HG02938 (cell line): ENCODE measurements at regions not wholly inside any gene's neighbourhood (a gene's known extent, or its start where the extent isn't known, plus 50 kb on each side); places are given as distances from the start of the nearest gene placed in this dataset.

Experiments used
- ATAC-seq: cut with Tn5 transposase; IDR thresholded peaks from one replicate; pipeline ENCODE4 v1.9.1; 2021; ENCODE audit warnings: mild to moderate bottlenecking, moderate library complexity; ENCODE audit not compliant: unreplicated experiment

DNA sequence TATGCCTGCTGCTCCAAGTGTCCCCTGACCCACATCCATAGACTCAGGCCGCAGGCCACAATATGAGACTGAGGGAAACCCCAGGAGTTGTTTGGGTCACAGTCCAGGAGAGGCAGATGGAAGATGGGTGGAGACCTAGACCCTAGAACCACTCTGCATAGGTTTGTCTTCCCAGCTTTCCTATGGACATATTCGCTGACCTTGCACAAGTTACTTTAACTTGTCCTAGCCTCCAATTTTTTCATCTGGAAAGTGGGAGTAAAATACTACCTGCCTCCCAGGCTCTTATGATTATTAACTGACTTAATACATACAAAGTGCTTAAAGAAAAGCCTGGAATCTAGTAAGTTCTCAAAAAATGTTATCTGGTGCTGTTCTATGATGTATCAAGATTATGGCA, 157.1 kb upstream of the IFNG-AS1 start:
- ATAC-seq, result no peak

DNA sequence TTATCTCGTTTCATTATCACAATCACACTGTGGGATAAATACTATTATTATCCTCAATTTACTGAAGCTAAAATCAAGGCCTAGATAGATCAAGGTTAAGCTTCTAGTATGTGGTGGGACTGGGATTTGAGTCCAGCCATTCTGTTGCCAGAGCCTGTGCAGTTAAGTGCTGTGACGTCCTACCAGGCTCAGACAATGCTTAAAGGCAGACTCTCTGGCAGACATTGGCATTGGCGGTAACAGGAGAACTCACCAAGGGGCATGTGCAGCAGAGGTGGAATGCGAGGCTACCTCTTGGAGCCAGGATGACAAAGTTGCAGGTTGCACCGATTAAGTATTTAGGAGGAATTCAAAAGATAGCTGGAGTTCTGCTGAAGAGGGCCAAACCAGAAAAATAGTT, 155.6 kb upstream of the IFNG-AS1 start:
- ATAC-seq, result no peak

DNA sequence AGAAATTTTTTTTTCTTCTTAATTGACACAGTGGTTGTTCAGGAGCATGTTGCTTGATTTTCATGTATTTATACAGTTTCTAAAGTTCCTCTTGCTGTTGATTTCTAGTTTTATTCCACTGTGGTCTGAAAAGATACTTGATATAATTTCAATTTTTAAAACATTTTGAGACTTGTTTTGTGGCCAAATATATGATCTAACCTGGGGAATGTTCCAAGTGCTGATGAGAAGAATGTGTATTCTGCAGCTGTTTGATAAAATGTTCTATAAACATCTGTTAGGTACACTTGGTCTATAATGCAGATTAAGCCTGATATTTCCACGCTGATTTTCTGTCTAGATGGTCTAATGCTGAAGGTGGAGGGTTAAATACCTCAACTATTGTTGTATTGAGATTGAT, 151.4 kb upstream of the IFNG-AS1 start:
- no peak for ATAC-seq

GRCh38 chr12:67842124-67842523, 147.1 kb upstream of the IFNG-AS1 start:
- no peak for ATAC-seq

- no peak for ATAC-seq
These were observed 146.0 kb upstream of the IFNG-AS1 start for GRCh38 chr12:67843257-67843656.

DNA sequence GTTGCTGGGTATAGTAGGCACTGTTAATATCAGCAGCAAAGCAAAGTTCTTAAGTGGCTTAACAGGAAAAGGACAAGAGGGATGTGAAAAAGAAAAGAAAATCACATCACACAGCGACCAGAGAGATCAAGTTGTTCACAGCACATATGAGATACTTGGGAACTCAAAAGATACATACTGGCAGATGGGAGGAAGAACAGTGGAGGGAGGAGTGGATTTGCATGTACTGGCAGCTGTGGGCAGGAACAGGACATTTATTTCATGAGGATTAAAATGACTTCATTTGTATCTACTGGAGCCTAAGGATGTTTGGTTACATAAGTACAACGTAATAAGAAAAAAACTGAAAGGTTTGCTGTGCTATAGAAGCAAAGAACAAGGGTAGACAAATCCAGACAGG, 136.5 kb upstream of the IFNG-AS1 start:
- ATAC-seq, result no peak

DNA sequence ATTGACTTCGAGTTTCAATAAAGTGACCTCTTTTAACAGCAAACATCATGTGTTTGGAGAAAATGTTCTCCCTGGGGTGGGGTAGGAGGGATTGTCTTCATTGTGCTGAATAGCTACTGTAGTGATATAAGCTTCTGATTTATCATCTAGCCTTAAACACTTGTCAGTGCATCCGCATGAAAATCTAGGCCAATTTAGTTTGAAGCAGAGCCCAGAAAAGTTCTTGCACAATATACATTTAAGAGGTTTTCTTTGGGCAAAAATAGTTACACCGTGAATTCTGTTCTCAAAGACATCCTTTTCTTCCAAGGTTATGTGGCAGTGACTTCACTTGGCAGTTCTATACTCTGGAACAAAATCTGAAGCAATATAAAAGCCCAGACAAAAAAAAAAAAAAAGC, 136.0 kb upstream of the IFNG-AS1 start:
- ATAC-seq, result no peak

- ATAC-seq, result no peak
These were observed 134.9 kb upstream of the IFNG-AS1 start for GRCh38 chr12:67854351-67854750.

DNA sequence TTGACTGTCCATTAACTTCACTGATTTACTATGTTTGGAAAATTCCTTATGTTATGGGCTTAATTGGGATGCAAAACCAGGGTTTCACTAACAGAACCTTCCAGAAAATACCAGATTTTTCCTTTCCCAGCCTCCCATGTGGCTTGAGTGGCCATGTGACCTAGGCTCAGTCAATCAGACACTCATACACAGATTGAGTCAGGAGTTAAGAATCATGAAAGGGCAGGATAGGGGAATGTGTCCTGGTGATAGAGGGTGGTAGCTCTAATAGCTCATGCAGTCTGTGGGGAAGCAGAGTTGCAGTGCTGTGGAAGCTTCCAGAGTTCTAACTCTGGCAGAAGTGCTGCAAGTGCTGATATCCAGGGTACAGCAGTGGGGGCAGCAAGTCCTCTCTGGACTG, 134.1 kb upstream of the IFNG-AS1 start:
- no peak for ATAC-seq

- ATAC-seq, result no peak
These were observed 118.0 kb upstream of the IFNG-AS1 start for GRCh38 chr12:67871231-67871630.

- no peak for ATAC-seq
These were observed 115.9 kb upstream of the IFNG-AS1 start for GRCh38 chr12:67873355-67873754.

- ATAC-seq, result no peak
These were observed 112.8 kb upstream of the IFNG-AS1 start for GRCh38 chr12:67876305-67876915.

DNA sequence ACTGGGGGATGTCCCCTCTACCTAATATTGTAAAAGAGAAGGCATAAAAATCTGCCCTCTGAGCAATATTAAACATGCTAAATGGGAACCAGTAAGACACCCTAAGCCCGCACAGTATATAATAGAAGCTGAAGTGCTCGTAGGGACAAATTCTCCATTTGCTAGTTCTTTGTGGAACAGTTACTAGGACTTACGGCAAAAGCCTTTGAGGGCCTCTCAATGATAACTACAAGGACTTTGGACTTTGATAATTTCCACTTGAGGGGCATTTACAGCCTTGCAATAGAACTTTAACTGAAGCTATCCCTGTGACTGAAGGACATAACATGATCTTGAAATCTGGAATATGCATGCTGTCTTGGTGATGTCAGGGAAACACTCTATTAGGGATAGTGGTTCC, 111.5 kb upstream of the IFNG-AS1 start:
- no peak for ATAC-seq

GRCh38 chr12:67879937-67880336, 109.3 kb upstream of the IFNG-AS1 start:
- no peak for ATAC-seq

DNA sequence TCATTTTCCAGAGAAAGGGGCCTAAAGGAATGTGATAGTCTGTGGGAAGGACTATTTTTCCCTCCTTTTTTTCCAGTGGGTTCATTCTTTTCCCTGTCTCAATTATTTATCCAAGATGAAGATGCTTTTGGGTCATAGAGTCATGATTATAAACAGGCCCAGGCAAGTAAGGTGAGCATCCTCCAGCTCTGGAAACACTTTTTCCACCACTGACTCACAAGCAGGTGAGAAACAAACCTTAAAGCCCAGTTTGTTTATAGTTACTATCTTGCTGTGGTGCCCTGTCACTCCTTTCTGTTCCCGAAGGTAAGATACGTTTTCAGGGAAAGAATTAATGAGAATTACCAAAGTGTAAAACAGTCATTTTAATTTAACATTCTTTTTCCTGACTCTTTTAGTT, 107.7 kb upstream of the IFNG-AS1 start:
- ATAC-seq, result no peak

- no peak for ATAC-seq
These were observed 104.7 kb upstream of the IFNG-AS1 start for GRCh38 chr12:67884596-67884995.

DNA sequence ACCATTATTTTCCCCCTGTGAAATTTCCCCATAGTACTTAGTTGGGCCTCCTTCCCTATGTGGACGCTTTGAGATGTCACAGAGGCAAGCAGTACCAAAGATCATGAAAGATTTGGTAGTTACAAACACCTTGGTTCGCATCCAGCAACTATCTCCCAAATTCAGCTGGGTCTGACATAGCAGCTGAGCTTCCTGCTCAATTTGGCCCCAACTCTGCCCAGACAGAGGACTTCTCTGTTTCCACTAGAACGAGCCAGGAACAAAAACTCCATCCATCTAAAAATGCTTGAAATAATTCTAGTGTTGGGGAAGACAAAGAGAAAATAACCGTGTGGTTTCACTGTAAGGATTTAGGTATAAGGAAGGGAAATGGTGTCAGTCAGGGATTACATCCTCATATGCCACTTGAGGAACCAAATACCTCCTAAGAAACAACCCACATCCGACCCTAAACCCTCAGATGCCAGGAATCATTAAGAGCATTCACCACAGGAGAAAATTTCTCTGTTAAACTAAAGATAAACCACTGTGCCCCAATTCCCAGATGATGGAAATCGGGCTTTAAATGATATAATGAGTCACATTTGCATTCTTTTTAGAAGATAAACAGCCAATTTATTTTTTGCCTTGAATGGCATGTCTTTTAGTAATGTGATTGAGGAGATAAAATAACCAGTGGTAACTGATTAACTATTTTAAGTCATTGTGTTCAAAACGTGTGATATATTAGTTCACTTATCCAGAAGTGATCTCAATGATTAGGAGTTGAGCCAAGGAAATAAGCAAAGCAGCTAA, 103.7 kb upstream of the IFNG-AS1 start:
- no peak for ATAC-seq

DNA sequence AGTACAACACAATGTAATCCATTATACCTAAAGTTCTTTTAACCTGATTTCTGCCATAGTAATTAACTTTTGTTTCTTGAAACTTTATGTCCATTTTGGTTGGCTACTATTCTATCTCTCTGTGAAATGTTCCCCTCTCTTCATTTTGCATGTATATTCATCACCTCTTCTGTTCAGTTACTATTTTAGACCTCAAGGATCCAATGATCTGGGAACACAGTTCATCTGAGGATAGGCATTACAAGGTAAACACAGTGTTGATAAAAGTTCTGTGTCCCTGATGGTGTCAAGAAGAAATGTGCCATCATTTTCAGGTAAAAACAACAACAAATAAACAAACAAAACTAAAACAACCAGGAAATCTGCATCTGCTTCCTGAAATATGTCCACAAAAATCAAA, 102.2 kb upstream of the IFNG-AS1 start:
- no peak for ATAC-seq

DNA sequence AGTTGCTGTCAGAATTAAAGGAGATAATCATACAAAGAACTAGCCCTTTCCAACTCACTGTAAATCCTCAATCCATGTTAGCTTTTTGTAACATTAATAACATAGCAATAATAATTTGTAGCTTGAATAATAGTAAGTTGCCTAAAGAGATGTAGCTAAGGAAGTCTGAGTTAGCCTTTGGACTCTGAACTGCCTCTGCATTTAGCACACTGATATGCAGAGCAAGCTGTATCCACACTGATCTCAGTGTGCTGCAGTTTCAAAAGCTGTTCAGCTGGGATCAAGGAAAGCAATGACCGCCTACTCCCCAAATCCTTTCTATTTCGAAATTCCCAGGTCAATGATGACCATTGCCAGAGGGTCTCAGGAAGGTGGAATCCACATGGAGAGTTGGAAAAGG, 99.3 kb upstream of the IFNG-AS1 start:
- no peak for ATAC-seq

GRCh38 chr12:67890726-67891258, 98.5 kb upstream of the IFNG-AS1 start:
- no peak for ATAC-seq

DNA sequence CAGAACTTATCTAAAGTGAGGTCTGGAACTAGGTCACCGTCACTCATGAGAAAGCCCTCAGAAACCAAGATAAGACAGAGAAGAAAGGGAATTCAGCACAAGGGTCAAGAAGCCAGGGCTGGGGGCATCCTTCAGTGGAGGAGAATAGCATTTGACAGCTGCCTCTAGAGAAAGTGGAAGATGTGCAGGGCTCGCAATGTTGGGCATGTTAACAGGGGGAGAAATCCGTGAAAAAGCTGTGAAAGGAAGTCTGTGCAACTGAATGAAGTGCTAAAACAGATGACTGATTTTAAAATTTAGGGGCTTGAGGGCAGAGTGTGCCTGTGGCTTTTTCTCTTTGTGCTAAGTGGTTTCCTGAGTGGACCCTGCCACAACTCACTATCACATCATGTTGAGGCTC, 97.7 kb upstream of the IFNG-AS1 start:
- no peak for ATAC-seq

DNA sequence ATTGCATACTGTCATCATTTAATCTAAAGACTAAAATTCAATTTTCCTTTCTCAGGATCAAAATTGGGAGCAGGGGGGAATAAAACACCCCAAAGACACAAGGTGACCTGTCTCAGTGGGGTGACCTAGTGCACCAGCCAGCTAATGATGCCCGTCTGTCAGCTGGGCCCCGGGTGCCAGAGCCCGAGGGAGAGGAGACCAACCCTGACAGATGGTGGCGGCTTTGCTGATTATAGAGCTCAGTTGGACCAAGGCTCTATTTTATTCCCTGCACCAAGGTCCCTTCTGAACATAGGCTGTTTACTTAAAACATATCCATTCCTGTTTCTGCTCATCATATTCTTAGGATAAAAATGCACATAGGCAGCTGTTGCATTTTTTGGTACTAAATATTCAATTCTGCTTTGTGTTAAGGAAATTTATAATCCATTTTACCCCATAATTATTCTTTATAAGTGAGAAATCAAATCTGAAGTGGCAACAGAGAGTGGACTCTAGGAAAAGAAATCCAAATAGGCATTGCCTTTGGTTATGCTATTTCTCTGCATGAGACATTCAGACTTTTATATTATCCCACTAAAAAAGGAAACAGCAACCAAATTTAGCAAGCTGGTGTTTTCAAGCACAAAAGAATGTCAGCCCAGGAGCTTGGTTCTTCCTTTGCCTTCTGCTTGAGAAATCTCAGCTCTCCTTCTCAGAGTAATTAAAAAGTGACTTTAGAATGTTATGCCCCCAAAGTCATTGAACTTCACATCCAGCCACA, 96.8 kb upstream of the IFNG-AS1 start:
- ATAC-seq, result no peak
